ENCODE measurements at regions not wholly inside any gene's neighbourhood (a gene's known extent, or its start where the extent isn't known, plus 50 kb on each side); places are given as distances from the start of the nearest gene placed in this dataset.

DNA sequence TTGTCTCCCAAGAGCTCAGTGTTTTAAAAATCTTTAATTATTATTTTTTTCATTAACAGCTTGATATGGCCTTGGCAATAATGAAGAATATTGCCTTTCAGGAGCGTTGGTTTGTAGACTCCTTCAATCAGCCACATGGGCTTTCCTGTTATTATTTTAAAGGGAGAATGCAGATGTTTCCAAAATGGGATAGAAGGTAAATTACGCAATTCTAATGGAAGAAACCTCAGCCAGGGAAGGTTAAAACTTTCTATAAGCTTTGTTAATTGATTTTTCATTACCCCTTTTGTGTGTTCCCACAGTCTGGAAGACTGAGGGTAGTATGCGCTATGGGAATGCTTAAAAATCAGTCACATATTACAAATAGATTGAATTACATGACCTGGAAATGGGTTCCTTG, 188.4 kb upstream of the NAV3 start:
- no peak overlapping the region for H3K27ac Mint-ChIP-seq (ENCODE audit: unreplicated experiment)
- no peak for DNase-seq
- no peaks in the 10 kb centered on the region for H3K27me3 Mint-ChIP-seq (ENCODE audit: unreplicated experiment)
- CTCF ChIA-PET = no interaction called here
- intact Hi-C loops (cut with micrococcal nuclease; ENCODE audit: unreplicated experiment) = no loop called here
- H3K4me3 Mint-ChIP-seq (ENCODE audit: low read depth, unreplicated experiment) = no peak overlapping the region
- no peaks in the 10 kb centered on the region for H3K36me3 Mint-ChIP-seq (ENCODE audit: insufficient read depth, unreplicated experiment)
- TF ChIP-seq, protein P1, sequence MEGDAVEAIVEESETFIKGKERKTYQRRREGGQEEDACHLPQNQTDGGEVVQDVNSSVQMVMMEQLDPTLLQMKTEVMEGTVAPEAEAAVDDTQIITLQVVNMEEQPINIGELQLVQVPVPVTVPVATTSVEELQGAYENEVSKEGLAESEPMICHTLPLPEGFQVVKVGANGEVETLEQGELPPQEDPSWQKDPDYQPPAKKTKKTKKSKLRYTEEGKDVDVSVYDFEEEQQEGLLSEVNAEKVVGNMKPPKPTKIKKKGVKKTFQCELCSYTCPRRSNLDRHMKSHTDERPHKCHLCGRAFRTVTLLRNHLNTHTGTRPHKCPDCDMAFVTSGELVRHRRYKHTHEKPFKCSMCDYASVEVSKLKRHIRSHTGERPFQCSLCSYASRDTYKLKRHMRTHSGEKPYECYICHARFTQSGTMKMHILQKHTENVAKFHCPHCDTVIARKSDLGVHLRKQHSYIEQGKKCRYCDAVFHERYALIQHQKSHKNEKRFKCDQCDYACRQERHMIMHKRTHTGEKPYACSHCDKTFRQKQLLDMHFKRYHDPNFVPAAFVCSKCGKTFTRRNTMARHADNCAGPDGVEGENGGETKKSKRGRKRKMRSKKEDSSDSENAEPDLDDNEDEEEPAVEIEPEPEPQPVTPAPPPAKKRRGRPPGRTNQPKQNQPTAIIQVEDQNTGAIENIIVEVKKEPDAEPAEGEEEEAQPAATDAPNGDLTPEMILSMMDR (IDR thresholded peaks at IDR 0.05; ENCODE audit: unreplicated experiment) = no peak
- H3K4me1 Mint-ChIP-seq (ENCODE audit: low read depth, unreplicated experiment) = no peaks in the 10 kb centered on the region
- no peaks in the 10 kb centered on the region for H3K9me3 Mint-ChIP-seq (ENCODE audit: low read depth, unreplicated experiment)
- BruUV-seq (replicated peaks) = no TSS peak

- CTCF ChIA-PET = no interaction called here
- no TSS peak for BruUV-seq (replicated peaks)
Observed at GRCh38 chr12:77640356-77640755, 190.3 kb upstream of the NAV3 start.

DNA sequence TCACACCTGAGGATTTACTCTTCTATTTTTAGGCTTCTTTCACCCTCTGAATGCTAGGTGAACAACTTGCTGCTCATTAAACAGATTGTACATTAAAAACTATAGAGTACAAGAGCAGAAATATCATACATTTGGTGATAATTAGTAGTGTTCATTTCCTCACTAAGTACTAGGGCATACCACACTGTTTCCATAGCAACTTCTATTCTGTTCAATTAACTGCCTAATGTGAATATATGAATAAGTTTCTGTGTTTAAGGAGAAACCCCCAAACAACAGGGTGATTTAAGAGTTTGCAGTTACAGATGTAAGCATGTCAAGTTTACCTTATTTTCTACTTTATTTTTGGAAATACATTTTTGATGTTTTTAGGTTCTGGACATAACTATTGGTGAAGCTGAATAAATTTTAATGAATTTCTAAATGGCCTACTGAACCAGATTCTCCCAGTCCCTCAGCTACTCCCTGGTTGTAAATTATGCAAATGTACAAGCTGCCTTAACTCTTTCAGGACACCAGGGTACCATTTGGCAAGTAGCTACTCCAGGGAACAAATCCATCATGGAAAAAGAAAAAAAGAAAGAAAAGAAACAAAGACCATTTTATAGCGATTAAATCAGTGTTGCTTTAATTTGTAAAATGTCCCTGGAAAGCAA, 199.8 kb upstream of the NAV3 start:
- Mint-ChIP-seq H3K27ac (ENCODE audit: unreplicated experiment) (no peak overlapping the region), H3K4me1 (ENCODE audit: low read depth, unreplicated experiment) (no peaks in the 10 kb centered on the region), H3K4me3 (ENCODE audit: low read depth, unreplicated experiment) (no peak overlapping the region), H3K9me3 (ENCODE audit: low read depth, unreplicated experiment) (no peaks in the 10 kb centered on the region), H3K27me3 (ENCODE audit: unreplicated experiment) (no peaks in the 10 kb centered on the region), H3K36me3 (ENCODE audit: insufficient read depth, unreplicated experiment) (no peaks in the 10 kb centered on the region)
- no TSS peak for BruUV-seq (replicated peaks)
- intact Hi-C loops (cut with micrococcal nuclease; ENCODE audit: unreplicated experiment) = no loop called here
- TF ChIP-seq, protein P1 (IDR thresholded peaks at IDR 0.05; ENCODE audit: unreplicated experiment) = no peak
- DNase-seq = no peak
- CTCF ChIA-PET = no interaction called here

More at GRCh38 chr12:77640356-77640755, 190.3 kb upstream of the NAV3 start:
- DNase-seq = no peak
- H3K9me3 Mint-ChIP-seq (ENCODE audit: low read depth, unreplicated experiment) = no peaks in the 10 kb centered on the region
- no peaks in the 10 kb centered on the region for H3K27me3 Mint-ChIP-seq (ENCODE audit: unreplicated experiment)
- H3K27ac Mint-ChIP-seq (ENCODE audit: unreplicated experiment) = no peak overlapping the region
- no peak overlapping the region for H3K4me3 Mint-ChIP-seq (ENCODE audit: low read depth, unreplicated experiment)
- H3K4me1 Mint-ChIP-seq (ENCODE audit: low read depth, unreplicated experiment) = no peaks in the 10 kb centered on the region
- intact Hi-C loops (cut with micrococcal nuclease; ENCODE audit: unreplicated experiment) = no loop called here
- TF ChIP-seq, protein P1 (IDR thresholded peaks at IDR 0.05; ENCODE audit: unreplicated experiment) = no peak
- no peaks in the 10 kb centered on the region for H3K36me3 Mint-ChIP-seq (ENCODE audit: insufficient read depth, unreplicated experiment)

GRCh38 chr12:77630344-77630743, 200.3 kb upstream of the NAV3 start:
- Mint-ChIP-seq H3K4me1 (ENCODE audit: low read depth, unreplicated experiment) (no peaks in the 10 kb centered on the region), H3K27me3 (ENCODE audit: unreplicated experiment) (no peaks in the 10 kb centered on the region), H3K4me3 (ENCODE audit: low read depth, unreplicated experiment) (no peak overlapping the region), H3K36me3 (ENCODE audit: insufficient read depth, unreplicated experiment) (no peaks in the 10 kb centered on the region), H3K9me3 (ENCODE audit: low read depth, unreplicated experiment) (no peaks in the 10 kb centered on the region), H3K27ac (ENCODE audit: unreplicated experiment) (no peak overlapping the region)
- BruUV-seq (replicated peaks) = no TSS peak
- intact Hi-C loops (cut with micrococcal nuclease; ENCODE audit: unreplicated experiment) = no loop called here
- CTCF ChIA-PET = no interaction called here
- DNase-seq = no peak
- TF ChIP-seq, protein P1 (IDR thresholded peaks at IDR 0.05; ENCODE audit: unreplicated experiment) = no peak
